Brain microvascular endothelial cell (primary cell): ENCODE measurements at regions not wholly inside any gene's neighbourhood (a gene's known extent, or its start where the extent isn't known, plus 50 kb on each side); places are given as distances from the start of the nearest gene placed in this dataset.

Source experiments
- DNase-seq: peaks from one replicate; pipeline ENCODE4 v3.0.0-alpha.2; 2020
- H3K27ac ChIP-seq: fragments of 250-450 bp; sonication (Bioruptor Pico); 2 replicates; pipeline ENCODE4 v1.5.1; 2020; ENCODE audit warnings: mild to moderate bottlenecking, moderate library complexity
- H3K27me3 ChIP-seq: fragments of 250-450 bp; sonication (Bioruptor Pico); replicated peaks from 2 replicates; pipeline ENCODE4 v1.5.1; 2020; ENCODE audit warnings: mild to moderate bottlenecking
- H3K36me3 ChIP-seq: fragments of 250-450 bp; sonication (Bioruptor Pico); replicated peaks from 2 replicates; pipeline ENCODE4 v1.5.1; 2020; ENCODE audit warnings: mild to moderate bottlenecking
- H3K4me3 ChIP-seq: 2 replicates; pipeline ENCODE4 v1.5.1; 2011; ENCODE audit warnings: low read depth, mild to moderate bottlenecking, control low read depth, low read length, moderate library complexity
- in situ Hi-C: cut with HindIII; loops from 2 replicates; pipeline ENCODE4 v1.10.0; 2017; ENCODE audit warnings: low sequenced_read_pairs, low pct_ligation_motif_present
- TF ChIP-seq, protein P1 (sequence below): IDR thresholded peaks from 2 replicates; pipeline ENCODE4 v1.5.1; 2011; ENCODE audit warnings: low read depth, mild to moderate bottlenecking, moderate library complexity, low read length, control low read depth, inconsistent platforms; ENCODE audit errors: missing control alignments

GRCh38 chr14:98564006-98564405 is 708.0 kb downstream of the BCL11B start:
- TF ChIP-seq, protein P1, sequence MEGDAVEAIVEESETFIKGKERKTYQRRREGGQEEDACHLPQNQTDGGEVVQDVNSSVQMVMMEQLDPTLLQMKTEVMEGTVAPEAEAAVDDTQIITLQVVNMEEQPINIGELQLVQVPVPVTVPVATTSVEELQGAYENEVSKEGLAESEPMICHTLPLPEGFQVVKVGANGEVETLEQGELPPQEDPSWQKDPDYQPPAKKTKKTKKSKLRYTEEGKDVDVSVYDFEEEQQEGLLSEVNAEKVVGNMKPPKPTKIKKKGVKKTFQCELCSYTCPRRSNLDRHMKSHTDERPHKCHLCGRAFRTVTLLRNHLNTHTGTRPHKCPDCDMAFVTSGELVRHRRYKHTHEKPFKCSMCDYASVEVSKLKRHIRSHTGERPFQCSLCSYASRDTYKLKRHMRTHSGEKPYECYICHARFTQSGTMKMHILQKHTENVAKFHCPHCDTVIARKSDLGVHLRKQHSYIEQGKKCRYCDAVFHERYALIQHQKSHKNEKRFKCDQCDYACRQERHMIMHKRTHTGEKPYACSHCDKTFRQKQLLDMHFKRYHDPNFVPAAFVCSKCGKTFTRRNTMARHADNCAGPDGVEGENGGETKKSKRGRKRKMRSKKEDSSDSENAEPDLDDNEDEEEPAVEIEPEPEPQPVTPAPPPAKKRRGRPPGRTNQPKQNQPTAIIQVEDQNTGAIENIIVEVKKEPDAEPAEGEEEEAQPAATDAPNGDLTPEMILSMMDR = no peak
- Histone ChIP-seq H3K4me3 (no peak overlapping the region), H3K27me3 (no peaks in the 10 kb centered on the region), H3K27ac (no peak overlapping the region), H3K36me3 (no peaks in the 10 kb centered on the region)
- in situ Hi-C loops = no loop called here
- no peak for DNase-seq

DNA sequence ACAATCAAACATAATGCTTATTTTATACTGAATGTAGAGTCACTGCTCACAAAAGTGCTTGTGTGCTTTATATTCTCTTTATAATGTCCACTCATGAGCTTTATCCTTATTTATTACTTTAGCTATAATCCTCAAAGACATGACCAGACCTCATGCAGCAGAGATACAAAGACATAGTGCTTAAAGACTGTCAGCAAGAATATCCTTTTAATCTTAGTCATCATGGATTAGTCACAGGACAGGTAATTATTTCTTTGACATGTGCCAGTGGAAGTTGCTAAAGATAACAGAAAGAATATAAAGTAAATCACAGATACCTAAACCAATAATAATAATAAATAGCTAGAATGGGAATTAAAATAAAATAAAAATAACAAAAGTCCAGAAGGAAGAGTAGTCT is 707.5 kb downstream of the BCL11B start:
- no peak overlapping the region for H3K4me3 ChIP-seq
- H3K27ac ChIP-seq = no peak overlapping the region
- TF ChIP-seq, protein P1 = no peak
- no peaks in the 10 kb centered on the region for H3K36me3 ChIP-seq
- no peaks in the 10 kb centered on the region for H3K27me3 ChIP-seq
- no peak for DNase-seq
- in situ Hi-C loops = no loop called here

DNA sequence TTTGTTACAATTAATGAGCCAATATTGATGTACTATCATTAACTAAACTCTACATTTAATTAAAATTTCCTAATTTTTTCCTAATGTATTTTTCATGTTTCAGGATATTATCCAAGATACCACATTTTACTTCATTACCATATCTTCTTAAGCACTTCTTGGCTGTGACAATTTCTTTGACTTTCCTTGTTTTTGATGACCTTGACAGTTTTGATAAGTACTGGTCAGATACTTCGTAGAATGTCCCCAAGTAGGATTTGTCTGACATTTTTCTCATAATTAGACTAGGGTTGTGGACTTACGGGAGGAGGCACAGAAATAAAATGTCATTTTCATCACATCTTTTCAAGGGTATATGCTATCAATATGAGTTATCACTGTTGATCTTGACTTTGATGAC is 700.9 kb downstream of the BCL11B start:
- no peak overlapping the region for H3K27ac ChIP-seq
- no peak for DNase-seq
- TF ChIP-seq, protein P1 = no peak
- H3K36me3 ChIP-seq = no peaks in the 10 kb centered on the region
- H3K4me3 ChIP-seq = no peak overlapping the region
- in situ Hi-C loops = no loop called here
- no peaks in the 10 kb centered on the region for H3K27me3 ChIP-seq

GRCh38 chr14:98573082-98573481 is 698.9 kb downstream of the BCL11B start:
- Histone ChIP-seq H3K36me3 (no peaks in the 10 kb centered on the region), H3K27ac (no peak overlapping the region), H3K27me3 (no peaks in the 10 kb centered on the region), H3K4me3 (no peak overlapping the region)
- DNase-seq = no peak
- in situ Hi-C loops = no loop called here
- TF ChIP-seq, protein P1 = no peak

DNA sequence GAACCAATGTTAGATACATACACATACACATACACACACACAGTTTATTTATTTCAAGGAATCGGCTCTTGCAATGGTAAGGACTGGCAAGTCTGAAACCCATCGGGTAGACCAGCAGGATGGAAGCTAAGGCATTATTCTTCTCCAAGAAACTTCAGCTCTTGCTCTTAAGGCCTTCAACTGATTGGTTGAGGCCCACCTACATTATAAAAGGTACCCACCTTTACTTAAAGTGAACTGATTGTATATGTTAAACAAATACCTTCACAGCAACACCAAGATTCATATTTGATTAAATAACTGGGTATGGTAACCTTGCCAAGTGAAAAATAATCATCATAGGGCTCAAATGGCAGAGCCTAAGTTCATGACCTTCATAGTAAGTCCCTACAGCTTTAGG is 695.5 kb downstream of the BCL11B start:
- Histone ChIP-seq H3K36me3 (no peaks in the 10 kb centered on the region), H3K27ac (no peak overlapping the region), H3K4me3 (no peak overlapping the region), H3K27me3 (no peaks in the 10 kb centered on the region)
- in situ Hi-C loops = no loop called here
- TF ChIP-seq, protein P1 = no peak
- no peak for DNase-seq

DNA sequence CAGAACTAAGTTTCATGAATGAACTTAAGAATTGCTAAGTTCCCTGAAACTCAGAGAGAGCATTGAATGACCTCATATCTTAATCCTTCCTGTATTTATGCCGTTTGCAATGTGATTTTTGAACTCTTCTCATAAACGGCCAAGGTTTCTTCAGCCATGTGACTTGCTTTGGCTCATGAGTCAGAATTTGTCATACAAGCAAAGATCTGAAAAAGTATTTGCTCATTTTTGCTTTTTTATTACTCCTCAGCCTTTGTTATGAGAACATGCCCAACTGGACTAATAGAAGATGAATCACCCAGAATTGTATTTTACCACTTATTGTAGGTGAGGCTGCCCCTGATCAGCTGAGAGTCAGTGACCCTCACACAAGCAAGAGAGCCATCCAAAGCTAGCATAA is 693.8 kb downstream of the BCL11B start:
- in situ Hi-C loops = no loop called here
- no peaks in the 10 kb centered on the region for H3K36me3 ChIP-seq
- no peak for DNase-seq
- H3K4me3 ChIP-seq = no peak overlapping the region
- H3K27me3 ChIP-seq = no peaks in the 10 kb centered on the region
- H3K27ac ChIP-seq = no peak overlapping the region
- TF ChIP-seq, protein P1 = no peak
